NCI-H446 treated with DMSO at 0.1 percent for 48 hours (cell line): ENCODE measurements at regions not wholly inside any gene's neighbourhood (a gene's known extent, or its start where the extent isn't known, plus 50 kb on each side); places are given as distances from the start of the nearest gene placed in this dataset.
"Not testable (repeated sequence)": the region's sequence is repeated elsewhere in the genome, so short reads cannot be mapped to it uniquely, and the experiment has no call there.

ENCODE experiments used
- DNase-seq: peaks from one replicate; lab custom pipeline; 2025; lab: John Stamatoyannopoulos, UW

DNA sequence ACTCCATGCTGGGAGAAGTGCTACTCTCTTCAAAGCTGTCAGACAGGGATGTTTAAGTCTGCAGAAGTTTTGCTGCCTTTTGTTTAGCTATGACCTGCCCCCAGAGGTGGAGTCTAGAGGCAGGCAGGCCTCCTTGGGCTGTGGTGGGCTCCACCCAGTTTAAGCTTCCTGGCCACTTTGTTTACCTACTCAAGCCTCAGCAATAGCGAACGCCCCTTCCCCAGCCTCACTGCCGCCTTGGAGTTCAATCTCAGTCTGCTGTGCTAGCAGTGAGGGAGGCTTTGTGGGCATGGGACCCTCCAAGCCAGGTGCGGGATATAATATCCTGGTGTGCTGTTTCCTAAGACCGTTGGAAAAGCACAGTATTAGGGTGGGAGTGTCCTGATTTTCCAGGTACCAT, 715.9 kb downstream of the IPMK start:
- DNase-seq = not testable (repeated sequence)

DNA sequence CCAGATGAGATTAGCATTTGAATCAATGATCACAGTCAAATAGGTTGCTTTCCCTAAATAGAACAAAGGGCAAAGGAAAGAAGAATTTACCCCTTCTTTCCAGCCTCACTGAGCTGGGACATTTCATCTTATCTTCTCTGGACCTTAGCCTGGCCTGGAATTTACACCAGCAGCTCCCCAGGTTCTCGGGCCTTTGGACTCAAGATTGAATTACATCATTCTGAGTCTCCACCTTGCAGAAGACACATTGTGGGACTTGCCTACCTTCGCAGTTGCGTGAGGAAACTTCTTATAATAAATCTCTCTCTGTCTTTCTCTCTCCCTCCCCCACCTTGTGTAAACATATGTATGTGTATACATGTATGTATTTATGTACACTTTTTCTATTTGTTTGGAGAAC, 732.4 kb downstream of the IPMK start:
- no peak for DNase-seq

DNA sequence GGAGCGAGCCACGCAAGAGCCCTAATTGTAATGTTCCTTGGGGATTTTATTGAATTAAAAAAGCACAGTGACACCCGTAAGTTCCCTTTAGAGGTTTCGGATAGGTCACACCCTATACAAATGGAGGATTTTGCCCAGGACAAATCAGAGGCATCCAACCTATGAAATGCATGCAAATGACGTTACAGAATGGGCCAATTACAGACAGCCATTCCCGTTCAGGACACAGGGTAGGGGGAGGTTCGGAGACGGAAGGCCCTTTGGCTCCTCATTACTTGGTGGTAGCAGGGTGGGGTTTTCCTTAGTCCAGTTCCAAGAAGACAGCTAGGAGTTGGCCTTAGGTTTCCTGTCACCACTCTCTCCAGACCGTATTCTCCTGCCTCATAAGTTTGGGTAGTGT, 754.1 kb downstream of the IPMK start:
- no peak for DNase-seq

DNA sequence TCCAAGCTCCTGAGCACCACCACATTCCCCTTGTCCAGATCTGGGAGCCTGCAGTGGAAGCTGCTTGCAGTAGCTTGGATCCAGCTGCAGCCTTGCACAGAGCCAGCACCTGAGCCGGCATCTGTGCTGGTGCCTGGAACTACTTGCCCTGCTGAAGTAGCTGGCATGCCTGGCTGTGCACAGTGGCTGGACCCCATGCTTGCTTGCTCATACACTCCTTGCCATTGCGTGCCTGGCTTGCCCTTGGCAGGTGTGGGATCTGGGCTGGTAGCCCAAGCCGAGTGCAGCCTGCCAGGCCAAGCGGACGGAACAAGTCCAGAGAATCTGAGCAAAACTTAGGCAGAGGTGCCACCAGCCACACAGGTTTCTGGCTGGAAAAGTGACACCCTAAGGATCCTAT, 759.9 kb downstream of the IPMK start:
- DNase-seq = no peak

DNA sequence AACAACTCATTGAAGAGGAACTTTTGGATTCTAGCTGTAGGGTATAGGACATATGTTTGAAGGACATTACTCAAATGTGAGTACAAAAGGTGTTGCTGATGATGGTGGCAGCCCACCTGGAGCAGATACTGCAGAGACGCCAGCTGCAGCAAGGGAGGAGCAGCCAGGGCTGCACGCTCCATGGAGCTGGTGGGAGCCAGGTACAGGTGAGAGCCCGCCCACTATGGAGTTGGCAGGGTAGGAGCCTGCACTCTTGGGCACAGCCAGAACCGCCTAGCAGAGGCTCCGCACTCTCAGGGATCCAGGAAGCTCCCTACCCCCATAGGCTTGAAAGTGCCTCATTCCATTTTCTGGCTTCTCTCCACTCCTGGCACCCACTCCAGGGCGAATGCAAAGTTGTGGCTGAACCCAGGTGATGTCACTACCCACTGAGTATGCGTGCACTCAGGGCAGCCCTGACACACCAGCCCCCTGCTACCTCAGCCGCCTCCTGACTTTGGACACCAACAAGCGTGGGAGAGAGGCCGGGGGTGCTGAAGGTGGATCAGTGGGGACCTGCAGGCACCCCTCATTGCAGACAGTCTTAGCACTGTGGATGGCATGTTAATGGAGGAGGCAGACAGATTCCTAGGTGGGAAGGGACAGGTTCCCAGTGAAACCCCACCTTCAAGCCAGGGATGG, 761.1 kb downstream of the IPMK start:
- DNase-seq = no peak

DNA sequence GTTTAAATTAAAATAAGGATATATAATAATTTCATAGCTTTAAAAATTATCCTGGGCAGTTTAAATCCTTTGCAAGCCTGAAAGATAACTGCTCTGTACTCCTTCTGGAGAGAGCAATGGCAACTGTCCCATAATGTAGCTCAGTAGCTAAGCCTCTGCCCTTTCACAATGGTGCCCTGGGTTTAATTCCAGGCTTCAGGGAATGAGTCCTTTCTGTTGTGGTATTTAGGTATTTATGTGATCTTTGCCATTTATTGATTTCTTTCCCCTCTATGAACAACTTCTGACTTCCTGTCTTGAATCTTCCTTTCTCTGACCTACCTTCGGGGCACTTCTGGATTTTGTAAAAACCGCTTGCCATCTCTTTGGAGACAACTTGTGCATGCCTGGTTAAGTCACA, 773.2 kb downstream of the IPMK start:
- DNase-seq = no peak

DNA sequence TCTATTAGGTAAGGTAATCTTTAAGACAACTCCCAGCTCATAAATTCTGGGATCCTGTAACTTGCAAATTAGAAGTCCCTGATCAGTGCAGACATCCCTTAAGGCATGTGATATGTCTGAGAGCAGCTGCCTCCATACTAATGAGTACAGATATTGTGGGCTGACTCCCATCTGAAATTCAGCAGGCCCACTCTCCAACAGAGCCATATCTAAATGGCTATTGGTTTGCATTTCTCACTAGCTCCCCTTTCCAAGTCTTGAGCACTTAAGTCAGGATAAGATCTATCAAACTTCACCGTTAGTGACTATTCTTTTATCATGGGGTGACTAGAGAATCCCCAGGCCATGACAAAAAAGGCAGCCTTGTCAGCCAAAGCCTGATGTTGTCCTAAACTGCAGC, 785.4 kb downstream of the IPMK start:
- DNase-seq = no peak

DNA sequence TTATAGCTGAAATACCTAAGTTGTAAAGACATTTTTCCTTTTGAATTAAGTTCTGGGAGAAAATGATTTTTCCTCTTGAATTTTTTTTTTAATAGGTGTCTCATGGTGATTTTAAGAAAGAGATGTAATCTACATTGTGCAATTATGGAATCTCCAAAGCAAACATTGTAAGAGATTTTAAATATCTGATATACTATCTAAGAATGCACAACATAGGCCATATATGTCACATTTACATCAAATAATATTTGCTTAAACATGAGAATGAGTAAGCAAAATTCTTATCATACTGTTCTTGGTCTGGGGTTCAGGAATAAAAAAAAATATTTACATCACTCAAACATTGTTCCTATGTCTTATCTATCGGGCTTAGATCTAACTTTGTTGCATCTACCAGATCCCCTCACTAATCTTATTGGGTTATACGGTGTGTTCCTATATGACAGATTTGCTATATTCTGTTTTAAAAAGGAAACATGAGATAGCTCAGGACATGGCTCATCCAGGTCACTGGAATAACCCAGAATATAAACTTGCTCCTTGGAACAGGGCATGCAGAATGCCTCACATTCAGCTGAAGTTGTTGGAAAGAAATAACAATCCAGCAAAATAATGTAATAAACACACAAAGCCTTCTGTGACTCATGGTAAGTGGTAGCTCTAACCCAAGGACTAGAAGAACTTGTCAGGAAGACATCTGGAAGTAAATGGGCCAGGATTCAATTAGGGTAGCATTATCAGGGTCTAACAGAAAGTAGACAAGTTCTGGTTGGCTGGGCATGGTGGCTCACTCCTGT, 794.7 kb downstream of the IPMK start:
- DNase-seq = no peak

DNA sequence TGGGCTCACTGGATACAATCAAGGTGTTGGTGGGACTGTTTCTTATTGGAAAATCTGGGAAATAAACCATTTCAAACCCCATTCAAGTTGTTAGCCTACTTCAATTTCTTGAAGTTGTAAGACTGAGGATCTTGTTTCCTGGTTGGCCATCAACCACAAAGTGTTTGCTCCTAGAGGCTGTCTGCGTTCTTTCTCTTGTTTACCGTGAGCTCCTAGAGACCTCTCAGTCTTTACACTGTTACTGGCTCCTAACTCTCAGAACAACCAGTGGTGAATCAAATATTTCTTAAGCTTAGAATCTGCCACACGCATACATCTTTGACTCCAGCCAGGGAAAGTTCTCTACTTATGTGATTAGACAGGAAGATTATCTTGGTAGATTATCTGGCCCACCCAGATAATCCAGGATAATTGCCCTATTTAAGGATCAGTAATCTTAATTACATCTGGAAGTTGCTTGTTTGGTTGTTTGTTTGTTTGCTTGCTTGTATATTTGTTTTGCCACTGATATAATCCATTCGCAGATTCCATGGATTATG, 798.7 kb downstream of the IPMK start:
- DNase-seq = no peak

DNA sequence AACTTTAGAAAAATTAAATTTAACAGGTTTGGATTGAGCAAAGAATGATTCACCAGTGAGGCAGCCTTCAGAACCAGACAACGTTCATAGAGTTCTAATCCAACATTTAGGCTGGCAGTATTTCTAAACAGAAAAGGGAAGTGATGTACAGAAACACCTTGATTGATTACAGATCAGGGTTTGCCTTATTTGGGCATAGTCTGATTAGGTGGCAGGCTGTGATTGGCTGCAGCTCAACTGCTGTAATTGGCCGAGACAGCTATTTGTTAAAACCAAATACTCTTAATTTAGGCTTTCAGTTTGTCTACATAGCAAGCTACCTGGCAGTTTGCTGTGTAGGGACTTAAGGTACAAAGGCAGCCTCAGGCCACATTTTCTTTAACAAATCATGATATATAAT, 802.5 kb downstream of the IPMK start:
- DNase-seq = no peak

DNA sequence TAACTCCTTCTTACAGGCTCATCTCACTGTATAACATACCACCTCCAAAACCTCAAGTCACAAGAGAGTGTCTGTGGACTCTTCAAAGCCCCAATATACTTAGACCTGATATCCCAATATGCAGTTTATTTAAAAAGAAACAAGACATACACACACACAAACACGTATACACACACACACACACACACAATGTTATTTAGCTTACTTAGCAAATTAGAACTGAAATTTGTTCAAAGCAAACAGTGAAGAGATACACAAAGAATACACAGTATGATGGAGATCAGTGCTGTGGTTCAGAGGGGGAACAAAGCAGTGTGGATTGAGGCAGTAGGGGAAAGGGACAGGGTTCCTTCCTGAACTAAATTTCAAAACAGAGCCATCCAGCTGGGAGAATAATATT, 807.2 kb downstream of the IPMK start:
- no peak for DNase-seq

DNA sequence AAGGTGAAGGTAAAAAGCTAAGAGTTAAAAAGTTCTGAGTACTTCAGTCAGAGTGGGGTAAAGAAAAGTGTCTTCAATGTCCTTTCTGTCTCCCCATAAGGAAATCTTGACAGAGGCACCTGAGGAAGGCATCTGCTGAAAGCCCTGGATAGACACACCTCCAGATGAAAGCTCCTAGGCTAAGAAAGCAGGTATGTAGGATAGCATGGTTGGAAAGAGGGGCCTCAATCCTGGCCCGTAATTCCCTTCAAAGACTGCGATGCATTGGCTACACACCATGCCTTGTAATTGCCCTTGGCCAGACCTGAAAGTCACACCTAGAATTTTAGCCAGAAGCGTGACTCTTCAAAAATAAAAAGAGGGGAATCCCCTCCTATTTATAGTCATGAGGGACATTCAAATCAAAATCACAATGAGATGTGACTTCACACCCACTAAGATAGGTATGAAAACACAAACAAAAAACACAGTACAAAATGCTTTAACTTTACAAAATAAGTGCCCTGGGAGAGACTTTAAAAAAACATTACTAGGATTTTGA, 809.7 kb downstream of the IPMK start:
- DNase-seq = no peak

DNA sequence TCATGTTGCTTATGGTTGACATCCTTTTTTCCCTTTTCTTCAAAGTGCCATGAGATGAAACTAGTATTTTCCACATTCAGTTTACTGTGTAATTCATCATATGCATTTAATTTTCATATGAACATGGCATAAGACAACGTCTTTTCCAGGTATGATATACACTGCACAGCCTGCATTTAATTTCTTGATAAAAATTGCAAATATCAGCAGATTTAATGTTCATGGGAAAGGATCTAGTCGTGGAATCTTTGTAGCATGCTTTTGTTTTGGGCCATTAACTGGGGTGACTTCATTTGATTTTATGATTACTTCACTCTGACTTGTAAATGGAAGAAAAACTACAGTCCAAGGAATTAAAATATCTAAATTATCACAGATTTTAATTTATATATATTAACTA, 837.3 kb downstream of the IPMK start:
- DNase-seq = no peak

DNA sequence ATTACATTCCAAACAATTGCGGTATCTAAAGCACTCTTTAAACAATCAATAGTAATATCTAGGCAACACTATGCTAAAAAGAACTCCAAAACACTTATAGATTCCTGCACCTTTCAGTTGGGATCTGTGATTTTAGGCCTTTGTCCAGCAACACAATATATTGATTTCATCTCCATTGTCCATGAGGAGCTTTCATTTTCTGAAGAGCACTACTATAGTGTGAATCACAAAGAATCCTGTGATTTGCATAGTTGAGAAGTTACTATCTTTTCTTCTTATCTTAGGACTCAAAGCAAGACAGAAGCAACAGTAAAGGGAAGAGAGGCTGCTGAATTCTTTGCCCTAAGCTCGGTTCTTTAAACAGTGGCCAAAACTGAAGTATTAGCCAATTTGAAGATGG, 846.8 kb downstream of the IPMK start:
- DNase-seq = no peak

DNA sequence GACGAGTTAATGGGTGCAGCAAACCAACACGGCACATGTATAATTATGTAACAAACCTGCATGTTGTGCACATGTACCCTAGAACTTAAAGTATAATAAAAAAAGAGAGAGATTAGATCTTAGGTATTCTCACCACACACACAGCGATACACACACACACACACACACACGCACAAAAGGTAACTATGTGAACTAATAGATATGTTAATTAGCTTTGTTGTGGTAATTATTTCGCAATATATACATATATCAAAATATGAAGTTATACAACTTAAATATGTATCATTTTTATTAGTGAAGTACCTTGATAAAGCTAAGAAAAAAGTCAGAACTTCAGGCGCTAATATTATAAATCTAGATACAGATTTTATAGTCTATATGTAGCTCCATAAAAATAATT, 849.2 kb downstream of the IPMK start:
- DNase-seq = no peak

DNA sequence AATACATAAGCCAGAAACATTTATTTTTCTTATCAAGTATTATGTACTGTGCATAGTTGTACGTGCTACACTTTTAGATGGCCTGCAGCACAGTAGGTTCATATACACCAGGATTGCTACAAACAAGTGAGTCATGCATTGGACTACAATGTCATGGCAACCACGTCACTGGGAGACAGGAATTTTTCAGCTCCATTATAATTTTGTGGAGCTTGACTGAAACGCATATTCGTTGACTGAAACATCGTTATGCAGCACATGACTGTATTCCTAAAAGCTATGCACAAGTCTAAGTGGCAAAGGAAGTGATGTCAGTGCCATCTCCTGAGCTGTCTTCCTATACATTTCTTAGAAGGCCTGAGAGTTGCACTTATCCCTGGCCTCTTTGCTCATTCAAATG, 871.8 kb downstream of the IPMK start:
- DNase-seq = no peak

DNA sequence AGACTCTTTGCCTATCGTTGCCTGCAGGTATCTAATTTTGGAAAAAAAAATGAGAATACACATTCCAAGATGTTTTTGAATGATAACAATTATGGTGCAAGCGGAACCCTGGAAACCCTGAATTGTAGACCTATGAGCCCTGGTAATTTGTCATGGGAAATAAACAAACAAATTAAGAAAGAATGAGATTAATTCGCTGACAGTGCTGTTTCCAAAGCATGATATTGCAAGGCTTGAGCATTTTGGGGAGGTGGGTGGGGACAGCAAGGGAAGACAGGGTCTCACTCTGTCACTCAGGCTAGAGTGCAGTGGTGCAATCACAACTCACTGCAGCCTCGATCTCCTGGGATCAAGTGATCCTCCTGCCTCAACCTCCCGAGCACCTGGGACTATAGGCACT, 900.3 kb downstream of the IPMK start:
- no peak for DNase-seq

DNA sequence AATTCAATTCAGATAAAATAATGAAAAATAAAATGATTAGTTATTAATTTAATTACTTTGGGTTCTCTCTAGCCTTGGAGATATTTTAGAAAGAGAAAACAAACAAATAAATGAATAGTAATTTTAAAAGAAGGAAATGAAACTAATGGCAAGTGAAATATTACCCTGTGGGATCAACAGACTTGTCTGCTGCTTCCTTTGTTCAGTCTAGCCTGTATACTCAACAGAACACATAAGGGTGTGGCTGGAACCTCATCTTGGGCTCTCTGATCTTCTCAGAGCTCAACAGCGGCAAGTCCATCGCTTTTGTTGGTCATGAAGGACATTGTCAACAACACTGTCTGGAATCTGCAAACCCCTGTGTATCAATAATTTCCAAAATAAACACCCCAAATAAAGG, 904.9 kb downstream of the IPMK start:
- no peak for DNase-seq

DNA sequence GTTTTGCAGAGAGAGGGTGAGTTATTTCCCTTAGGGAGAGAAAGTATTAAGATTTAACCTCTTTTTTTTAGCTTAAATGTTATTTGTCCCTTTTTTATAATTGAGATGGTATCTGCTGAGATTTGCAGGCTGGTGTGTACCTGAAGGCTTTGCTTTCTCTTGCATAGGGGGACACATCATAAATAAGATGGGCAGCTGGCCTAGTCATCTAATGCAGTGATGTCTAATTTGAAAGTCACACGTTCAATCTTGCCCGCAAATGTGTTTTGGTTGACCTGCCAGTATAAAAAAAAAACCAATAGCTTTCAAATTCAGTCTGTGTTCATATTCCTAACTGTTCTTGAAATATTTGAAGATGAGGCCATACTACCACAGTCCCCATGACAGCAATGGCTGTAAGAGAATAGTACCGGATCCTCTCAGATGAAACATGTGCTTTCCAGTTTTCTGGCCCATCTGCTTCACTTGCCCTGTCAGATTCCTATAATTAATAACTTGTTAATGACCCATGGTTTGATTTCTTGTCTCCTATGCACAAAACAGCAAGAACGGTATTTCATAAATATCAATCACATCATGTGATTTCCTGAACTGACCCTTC, 914.2 kb downstream of the IPMK start:
- DNase-seq = no peak

DNA sequence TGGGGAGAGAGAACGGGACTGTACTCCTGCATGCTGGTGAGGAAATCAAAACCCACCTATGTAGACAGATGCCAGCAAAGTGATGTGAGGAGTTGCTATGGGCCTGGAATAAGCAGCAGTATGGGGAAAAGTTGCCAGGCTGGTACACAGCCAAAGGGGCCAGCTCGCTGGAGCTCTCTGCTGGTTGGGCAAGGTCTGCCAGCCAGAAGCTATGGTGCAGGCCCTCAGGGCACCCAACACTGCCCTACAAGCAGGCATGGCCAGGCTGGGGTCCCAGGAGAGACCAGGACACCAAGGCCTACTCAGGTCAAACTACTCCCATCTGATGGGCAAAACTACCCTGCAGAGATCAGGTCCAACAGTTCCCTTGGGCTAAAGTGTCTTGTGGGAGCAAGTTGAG, 916.6 kb downstream of the IPMK start:
- no peak for DNase-seq

DNA sequence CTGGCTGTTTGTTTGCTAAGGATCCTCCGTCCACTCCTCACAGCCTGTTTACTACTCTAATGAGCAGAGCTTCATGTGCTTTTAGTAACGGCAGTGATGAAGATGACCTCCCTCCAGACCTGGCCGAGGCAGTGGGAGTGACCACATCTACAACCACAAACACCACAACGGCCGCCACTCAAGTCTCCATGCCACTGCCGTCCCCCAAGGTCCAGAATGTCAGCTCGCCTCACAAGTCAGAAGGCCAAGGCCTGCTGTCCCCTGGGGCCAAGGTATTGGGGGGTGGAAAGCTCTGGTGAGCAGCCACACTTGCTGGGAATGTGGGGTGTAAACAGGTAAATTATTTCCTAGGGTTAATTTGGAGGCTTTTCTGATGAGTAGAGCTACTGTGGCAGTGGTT, 926.4 kb downstream of the IPMK start:
- DNase-seq = no peak

DNA sequence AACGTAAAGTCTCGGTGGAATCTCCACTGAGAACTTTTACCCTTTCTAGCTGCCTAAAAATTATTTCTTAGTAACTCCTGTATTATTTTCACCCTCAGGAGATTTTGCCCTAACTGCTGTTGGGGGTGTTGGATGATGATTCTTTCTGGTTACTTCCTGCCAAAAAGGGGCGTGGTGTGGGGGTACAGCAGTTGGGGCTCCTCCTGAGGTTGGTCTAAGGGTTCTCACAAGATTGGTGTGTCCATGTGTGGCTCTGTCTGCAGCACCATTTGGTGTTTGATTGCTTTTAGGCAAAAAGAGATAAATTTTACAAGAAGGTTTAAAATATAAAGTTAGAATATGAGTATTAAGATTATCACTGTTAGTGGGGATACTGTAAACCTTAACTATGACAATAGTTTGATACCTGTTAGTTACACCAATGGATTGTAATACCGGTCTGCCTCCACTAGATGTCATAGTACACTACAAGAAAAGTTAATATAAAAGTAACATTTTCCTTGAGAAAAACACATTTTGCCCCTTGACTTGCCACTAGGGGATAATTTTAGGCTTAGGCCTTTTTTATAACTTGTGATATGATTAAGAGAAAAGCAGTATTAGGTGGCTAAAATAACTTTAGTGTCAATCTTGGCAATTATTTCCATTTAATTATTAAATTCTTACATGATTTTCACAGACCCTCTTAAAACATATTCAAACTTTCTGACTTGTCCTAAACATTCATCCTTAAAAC, 928.7 kb downstream of the IPMK start:
- DNase-seq = no peak
